ENCODE measurements at regions not wholly inside any gene's neighbourhood (a gene's known extent, or its start where the extent isn't known, plus 50 kb on each side); places are given as distances from the start of the nearest gene placed in this dataset.

- Mint-ChIP-seq H3K27me3 (no peaks in the 10 kb centered on the region), H3K4me3 (no peak overlapping the region), H3K4me1 (no peaks in the 10 kb centered on the region), H3K27ac (no peak overlapping the region), H3K9me3 (peaks cover 8% of the 10 kb centered on the region), H3K36me3 (ENCODE audit: low read depth) (no peaks in the 10 kb centered on the region)
- ATAC-seq, result no peak
- DNase-seq, result no peak
These were observed 1131.3 kb upstream of the MAP3K7 start for GRCh38 chr6:91718198-91718597.

- no peak overlapping the region for H3K4me3 Mint-ChIP-seq
- H3K9me3 Mint-ChIP-seq, result peaks cover 8% of the 10 kb centered on the region
These were observed 1130.2 kb upstream of the MAP3K7 start for GRCh38 chr6:91717094-91717493.

GRCh38 chr6:91716361-91716760, 1129.5 kb upstream of the MAP3K7 start:
- ATAC-seq (no peak), DNase-seq (no peak)
- no peak overlapping the region for H3K4me3 Mint-ChIP-seq
- peaks cover 8% of the 10 kb centered on the region for H3K9me3 Mint-ChIP-seq
- no peak overlapping the region for H3K27ac Mint-ChIP-seq
- no peaks in the 10 kb centered on the region for H3K27me3 Mint-ChIP-seq
- no peaks in the 10 kb centered on the region for H3K4me1 Mint-ChIP-seq
- no peaks in the 10 kb centered on the region for H3K36me3 Mint-ChIP-seq (ENCODE audit: low read depth)

More at GRCh38 chr6:91717094-91717493, 1130.2 kb upstream of the MAP3K7 start:
- Mint-ChIP-seq H3K36me3 (ENCODE audit: low read depth) (no peaks in the 10 kb centered on the region), H3K27ac (no peak overlapping the region), H3K27me3 (no peaks in the 10 kb centered on the region), H3K4me1 (no peaks in the 10 kb centered on the region)
- DNase-seq, result no peak
- ATAC-seq, result no peak

GRCh38 chr6:91715171-91715805, 1128.4 kb upstream of the MAP3K7 start:
- H3K36me3 Mint-ChIP-seq (ENCODE audit: low read depth), result no peaks in the 10 kb centered on the region
- peaks cover 8% of the 10 kb centered on the region for H3K9me3 Mint-ChIP-seq
- no peaks in the 10 kb centered on the region for H3K27me3 Mint-ChIP-seq
- H3K27ac Mint-ChIP-seq, result no peak overlapping the region
- no peaks in the 10 kb centered on the region for H3K4me1 Mint-ChIP-seq
- H3K4me3 Mint-ChIP-seq, result no peak overlapping the region
- no peak for ATAC-seq
- no peak for DNase-seq

GRCh38 chr6:91713911-91714310, 1127.0 kb upstream of the MAP3K7 start:
- no peak overlapping the region for H3K4me3 Mint-ChIP-seq
- DNase-seq (no peak), ATAC-seq (no peak)
- H3K4me1 Mint-ChIP-seq, result no peaks in the 10 kb centered on the region
- H3K27ac Mint-ChIP-seq, result no peak overlapping the region
- H3K27me3 Mint-ChIP-seq, result no peaks in the 10 kb centered on the region
- peaks cover 8% of the 10 kb centered on the region for H3K9me3 Mint-ChIP-seq
- no peaks in the 10 kb centered on the region for H3K36me3 Mint-ChIP-seq (ENCODE audit: low read depth)

GRCh38 chr6:91711518-91711917, 1124.6 kb upstream of the MAP3K7 start:
- ATAC-seq (no peak), DNase-seq (no peak)
- H3K4me3 Mint-ChIP-seq, result no peak overlapping the region
- H3K27ac Mint-ChIP-seq, result no peak overlapping the region
- H3K4me1 Mint-ChIP-seq, result no peaks in the 10 kb centered on the region
- no peaks in the 10 kb centered on the region for H3K27me3 Mint-ChIP-seq
- no peaks in the 10 kb centered on the region for H3K36me3 Mint-ChIP-seq (ENCODE audit: low read depth)
- H3K9me3 Mint-ChIP-seq, result peaks cover 3% of the 10 kb centered on the region

- H3K9me3 Mint-ChIP-seq, result no peaks in the 10 kb centered on the region
- no peak for DNase-seq
- no peak overlapping the region for H3K27ac Mint-ChIP-seq
- no peak overlapping the region for H3K4me3 Mint-ChIP-seq
- H3K27me3 Mint-ChIP-seq, result no peaks in the 10 kb centered on the region
- H3K36me3 Mint-ChIP-seq (ENCODE audit: low read depth), result no peaks in the 10 kb centered on the region
- ATAC-seq, result no peak
- H3K4me1 Mint-ChIP-seq, result no peaks in the 10 kb centered on the region
These were observed 1123.5 kb upstream of the MAP3K7 start for GRCh38 chr6:91710342-91710741.

- Mint-ChIP-seq H3K27me3 (no peaks in the 10 kb centered on the region), H3K4me1 (no peaks in the 10 kb centered on the region), H3K27ac (no peak overlapping the region), H3K4me3 (no peak overlapping the region), H3K9me3 (no peaks in the 10 kb centered on the region), H3K36me3 (ENCODE audit: low read depth) (no peaks in the 10 kb centered on the region)
- ATAC-seq (no peak), DNase-seq (no peak)
These were observed 1121.7 kb upstream of the MAP3K7 start for GRCh38 chr6:91708534-91708933.

GRCh38 chr6:91705646-91706045, 1118.8 kb upstream of the MAP3K7 start:
- no peaks in the 10 kb centered on the region for H3K36me3 Mint-ChIP-seq (ENCODE audit: low read depth)
- peaks cover 7% of the 10 kb centered on the region for H3K9me3 Mint-ChIP-seq
- H3K4me3 Mint-ChIP-seq, result no peak overlapping the region
- H3K27ac Mint-ChIP-seq, result no peak overlapping the region
- H3K27me3 Mint-ChIP-seq, result no peaks in the 10 kb centered on the region
- ATAC-seq, result no peak
- no peak for DNase-seq
- H3K4me1 Mint-ChIP-seq, result no peaks in the 10 kb centered on the region

- Mint-ChIP-seq H3K27me3 (no peaks in the 10 kb centered on the region), H3K4me1 (no peaks in the 10 kb centered on the region), H3K9me3 (peaks cover 7% of the 10 kb centered on the region), H3K36me3 (ENCODE audit: low read depth) (no peaks in the 10 kb centered on the region), H3K4me3 (no peak overlapping the region), H3K27ac (no peak overlapping the region)
- ATAC-seq, result no peak
- no peak for DNase-seq
These were observed 1117.7 kb upstream of the MAP3K7 start for GRCh38 chr6:91704531-91704930.

GRCh38 chr6:91697010-91697695, 1110.3 kb upstream of the MAP3K7 start:
- no peaks in the 10 kb centered on the region for H3K4me1 Mint-ChIP-seq
- ATAC-seq (no peak), DNase-seq (no peak)
- no peak overlapping the region for H3K27ac Mint-ChIP-seq
- H3K4me3 Mint-ChIP-seq, result no peak overlapping the region
- peaks cover 4% of the 10 kb centered on the region for H3K9me3 Mint-ChIP-seq
- no peaks in the 10 kb centered on the region for H3K36me3 Mint-ChIP-seq (ENCODE audit: low read depth)
- no peaks in the 10 kb centered on the region for H3K27me3 Mint-ChIP-seq

GRCh38 chr6:91695221-91695620, 1108.3 kb upstream of the MAP3K7 start:
- no peaks in the 10 kb centered on the region for H3K36me3 Mint-ChIP-seq (ENCODE audit: low read depth)
- H3K4me3 Mint-ChIP-seq, result no peak overlapping the region
- no peak for ATAC-seq

GRCh38 chr6:91694016-91694654, 1107.3 kb upstream of the MAP3K7 start:
- DNase-seq (no peak), ATAC-seq (no peak)
- Mint-ChIP-seq H3K27me3 (no peaks in the 10 kb centered on the region), H3K27ac (no peak overlapping the region), H3K36me3 (ENCODE audit: low read depth) (no peaks in the 10 kb centered on the region), H3K4me1 (no peaks in the 10 kb centered on the region), H3K9me3 (no peaks in the 10 kb centered on the region), H3K4me3 (no peak overlapping the region)

More at GRCh38 chr6:91695221-91695620, 1108.3 kb upstream of the MAP3K7 start:
- H3K4me1 Mint-ChIP-seq, result no peaks in the 10 kb centered on the region
- H3K27ac Mint-ChIP-seq, result no peak overlapping the region
- H3K27me3 Mint-ChIP-seq, result no peaks in the 10 kb centered on the region
- no peak for DNase-seq
- H3K9me3 Mint-ChIP-seq, result no peaks in the 10 kb centered on the region

- Mint-ChIP-seq H3K27me3 (no peaks in the 10 kb centered on the region), H3K36me3 (ENCODE audit: low read depth) (no peaks in the 10 kb centered on the region), H3K27ac (no peak overlapping the region), H3K4me3 (no peak overlapping the region), H3K9me3 (no peaks in the 10 kb centered on the region), H3K4me1 (no peaks in the 10 kb centered on the region)
- no peak for ATAC-seq
- no peak for DNase-seq
These were observed 1104.6 kb upstream of the MAP3K7 start for GRCh38 chr6:91691449-91691848.

GRCh38 chr6:91683240-91683639, 1096.4 kb upstream of the MAP3K7 start:
- H3K4me1 Mint-ChIP-seq, result no peaks in the 10 kb centered on the region
- H3K9me3 Mint-ChIP-seq, result no peaks in the 10 kb centered on the region
- H3K36me3 Mint-ChIP-seq (ENCODE audit: low read depth), result no peaks in the 10 kb centered on the region
- no peak for DNase-seq
- H3K27me3 Mint-ChIP-seq, result no peaks in the 10 kb centered on the region
- H3K27ac Mint-ChIP-seq, result no peak overlapping the region
- no peak overlapping the region for H3K4me3 Mint-ChIP-seq
- ATAC-seq, result no peak
